RWPE2 (cell line): ENCODE measurements at regions not wholly inside any gene's neighbourhood (a gene's known extent, or its start where the extent isn't known, plus 50 kb on each side); places are given as distances from the start of the nearest gene placed in this dataset.

Experiments used
- ATAC-seq: fragments of 200-7000 bp; cut with Tn5 transposase; 3 replicates; pipeline ENCODE4 v1.9.1; 2021; ENCODE audit warnings: low read depth
- DNase-seq: peaks from one replicate; pipeline ENCODE4 v3.0.0-alpha.2; 2020; ENCODE audit warnings: low spot score
- H3K27ac ChIP-seq: fragments of 450-650 bp; 2 replicates; pipeline ENCODE4 v1.5.1; 2017; ENCODE audit warnings: mild to moderate bottlenecking; ENCODE audit not compliant: poor library complexity, severe bottlenecking
- H3K27me3 ChIP-seq: fragments of 250-450 bp; sonication (Bioruptor Pico); 2 replicates; pipeline ENCODE4 v1.5.1; 2021; ENCODE audit warnings: mild to moderate bottlenecking, moderate library complexity; ENCODE audit not compliant: insufficient read depth, poor library complexity, severe bottlenecking
- H3K36me3 ChIP-seq: fragments of 250-450 bp; sonication (Bioruptor Pico); 2 replicates; pipeline ENCODE4 v1.5.1; 2020; ENCODE audit warnings: low read depth, mild to moderate bottlenecking, moderate library complexity
- H3K4me1 ChIP-seq: fragments of 250-450 bp; sonication (Bioruptor Pico); 2 replicates; pipeline ENCODE4 v1.5.1; 2021; ENCODE audit warnings: mild to moderate bottlenecking, moderate library complexity; ENCODE audit not compliant: insufficient read depth, poor library complexity, severe bottlenecking
- H3K4me3 ChIP-seq: fragments of 250-450 bp; sonication (Bioruptor Pico); 2 replicates; pipeline ENCODE4 v1.5.1; 2021; ENCODE audit warnings: mild to moderate bottlenecking, moderate library complexity; ENCODE audit not compliant: severe bottlenecking
- H3K9me3 ChIP-seq: fragments of 250-450 bp; sonication (Bioruptor Pico); 2 replicates; pipeline ENCODE4 v1.5.1; 2021; ENCODE audit warnings: mild to moderate bottlenecking, moderate library complexity; ENCODE audit not compliant: severe bottlenecking
- TF ChIP-seq, protein P1 (sequence below): fragments of 450-650 bp; IDR thresholded peaks from one replicate; pipeline ENCODE4 v1.5.1; 2017; ENCODE audit warnings: mild to moderate bottlenecking, moderate library complexity; ENCODE audit not compliant: poor library complexity, severe bottlenecking

- ATAC-seq = no peak
- Histone ChIP-seq H3K27me3 (peaks cover 2% of the 10 kb centered on the region), H3K4me1 (no peaks in the 10 kb centered on the region)
Observed at GRCh38 chr1:60670302-60670701, 412.1 kb upstream of the NFIA start.

GRCh38 chr1:60668585-60668984 lies 413.8 kb upstream of the NFIA start:
- no peak for DNase-seq
- Histone ChIP-seq H3K4me3 (no peak overlapping the region), H3K4me1 (no peaks in the 10 kb centered on the region), H3K36me3 (no peaks in the 10 kb centered on the region), H3K27ac (no peak overlapping the region), H3K9me3 (no peaks in the 10 kb centered on the region), H3K27me3 (no peaks in the 10 kb centered on the region)
- ATAC-seq = no peak
- TF ChIP-seq, protein P1, sequence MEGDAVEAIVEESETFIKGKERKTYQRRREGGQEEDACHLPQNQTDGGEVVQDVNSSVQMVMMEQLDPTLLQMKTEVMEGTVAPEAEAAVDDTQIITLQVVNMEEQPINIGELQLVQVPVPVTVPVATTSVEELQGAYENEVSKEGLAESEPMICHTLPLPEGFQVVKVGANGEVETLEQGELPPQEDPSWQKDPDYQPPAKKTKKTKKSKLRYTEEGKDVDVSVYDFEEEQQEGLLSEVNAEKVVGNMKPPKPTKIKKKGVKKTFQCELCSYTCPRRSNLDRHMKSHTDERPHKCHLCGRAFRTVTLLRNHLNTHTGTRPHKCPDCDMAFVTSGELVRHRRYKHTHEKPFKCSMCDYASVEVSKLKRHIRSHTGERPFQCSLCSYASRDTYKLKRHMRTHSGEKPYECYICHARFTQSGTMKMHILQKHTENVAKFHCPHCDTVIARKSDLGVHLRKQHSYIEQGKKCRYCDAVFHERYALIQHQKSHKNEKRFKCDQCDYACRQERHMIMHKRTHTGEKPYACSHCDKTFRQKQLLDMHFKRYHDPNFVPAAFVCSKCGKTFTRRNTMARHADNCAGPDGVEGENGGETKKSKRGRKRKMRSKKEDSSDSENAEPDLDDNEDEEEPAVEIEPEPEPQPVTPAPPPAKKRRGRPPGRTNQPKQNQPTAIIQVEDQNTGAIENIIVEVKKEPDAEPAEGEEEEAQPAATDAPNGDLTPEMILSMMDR = no peak

More at GRCh38 chr1:60670302-60670701, 412.1 kb upstream of the NFIA start:
- no peak for DNase-seq
- no peak overlapping the region for H3K4me3 ChIP-seq
- no peak overlapping the region for H3K27ac ChIP-seq
- H3K36me3 ChIP-seq = no peaks in the 10 kb centered on the region
- TF ChIP-seq, protein P1 = no peak
- H3K9me3 ChIP-seq = no peaks in the 10 kb centered on the region

DNA sequence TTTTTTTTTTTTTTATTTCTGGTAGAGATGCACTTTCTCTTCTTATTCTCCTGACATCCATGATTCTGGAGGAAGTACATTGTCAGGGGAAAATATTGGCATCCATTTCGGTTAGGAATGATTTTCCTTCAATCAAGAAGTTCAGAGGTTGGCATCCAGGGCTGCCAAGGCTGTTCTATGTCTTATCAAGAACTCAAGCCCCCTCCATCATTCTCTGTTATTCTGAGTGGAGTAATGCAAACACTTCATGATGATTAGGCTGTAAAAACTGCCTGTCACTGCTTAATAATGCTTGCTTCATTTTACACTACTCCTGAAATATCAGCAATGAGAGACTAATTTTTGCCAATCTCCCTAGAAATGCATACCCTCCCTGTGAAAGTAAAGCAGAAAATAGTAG lies 417.1 kb upstream of the NFIA start:
- no peak overlapping the region for H3K4me3 ChIP-seq
- no peaks in the 10 kb centered on the region for H3K4me1 ChIP-seq
- no peaks in the 10 kb centered on the region for H3K27me3 ChIP-seq
- no peak overlapping the region for H3K27ac ChIP-seq
- no peak for DNase-seq
- TF ChIP-seq, protein P1 = no peak
- ATAC-seq = no peak
- H3K9me3 ChIP-seq = no peaks in the 10 kb centered on the region
- no peaks in the 10 kb centered on the region for H3K36me3 ChIP-seq

DNA sequence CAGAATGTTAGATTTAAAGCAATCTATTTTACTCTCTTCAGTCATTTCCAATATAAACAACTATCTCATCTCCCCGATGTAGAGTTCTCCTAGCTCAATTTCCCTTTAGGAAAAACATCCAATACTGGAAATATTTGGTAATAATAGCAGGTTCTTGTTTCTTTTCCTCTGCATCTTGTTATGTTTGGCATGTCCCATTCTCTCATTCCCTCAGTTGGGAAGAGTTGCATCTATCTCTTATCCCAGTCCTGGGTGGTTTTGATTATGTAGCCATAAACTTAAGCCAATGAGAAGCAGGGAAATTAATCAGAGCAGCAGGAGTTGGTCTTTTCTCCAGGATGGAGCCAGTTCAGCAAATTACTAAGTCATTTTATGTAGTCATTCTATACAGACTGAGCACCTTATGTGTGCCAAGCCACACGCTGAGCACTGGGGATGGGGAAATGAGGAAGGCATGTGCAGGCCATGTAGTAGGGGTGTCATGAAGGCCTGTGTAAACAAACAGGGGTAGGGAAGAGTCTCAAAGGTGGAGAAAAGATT lies 418.2 kb upstream of the NFIA start:
- Histone ChIP-seq H3K36me3 (no peaks in the 10 kb centered on the region), H3K4me1 (no peaks in the 10 kb centered on the region), H3K9me3 (no peaks in the 10 kb centered on the region), H3K27ac (no peak overlapping the region), H3K4me3 (no peak overlapping the region), H3K27me3 (no peaks in the 10 kb centered on the region)
- DNase-seq (no peak), ATAC-seq (no peak)
- TF ChIP-seq, protein P1 = no peak

- H3K27me3 ChIP-seq = no peaks in the 10 kb centered on the region
- H3K9me3 ChIP-seq = no peaks in the 10 kb centered on the region
- TF ChIP-seq, protein P1 = no peak
- H3K4me3 ChIP-seq = no peak overlapping the region
- ATAC-seq (no peak), DNase-seq (no peak)
- H3K4me1 ChIP-seq = no peaks in the 10 kb centered on the region
- H3K27ac ChIP-seq = no peak overlapping the region
- no peaks in the 10 kb centered on the region for H3K36me3 ChIP-seq
Observed at GRCh38 chr1:60662486-60663044, 419.8 kb upstream of the NFIA start.
